ENCODE measurements at regions not wholly inside any gene's neighbourhood (a gene's known extent, or its start where the extent isn't known, plus 50 kb on each side); places are given as distances from the start of the nearest gene placed in this dataset.

- no peaks in the 10 kb centered on the region for H3K9me3 Mint-ChIP-seq
- H3K27me3 Mint-ChIP-seq, result no peaks in the 10 kb centered on the region
- no peak for ATAC-seq
- peak overlapping the region; percentile 99 for H3K27ac Mint-ChIP-seq
- peak overlapping the region; percentile 85 for H3K4me3 Mint-ChIP-seq
- peaks cover 23% of the 10 kb centered on the region for H3K36me3 Mint-ChIP-seq
- peaks cover 58% of the 10 kb centered on the region for H3K4me1 Mint-ChIP-seq
These were observed 108.2 kb downstream of the KCNRG start for GRCh38 chr13:50123515-50123861.

- Mint-ChIP-seq H3K4me1 (peaks cover 62% of the 10 kb centered on the region), H3K36me3 (peaks cover 23% of the 10 kb centered on the region), H3K4me3 (peak overlapping the region; percentile 85), H3K27me3 (no peaks in the 10 kb centered on the region), H3K27ac (peak overlapping the region; percentile 99), H3K9me3 (no peaks in the 10 kb centered on the region)
- ATAC-seq, result peak; percentile 84
These were observed 108.8 kb downstream of the KCNRG start for GRCh38 chr13:50123862-50124535.

- Mint-ChIP-seq H3K27ac (peak overlapping the region; percentile 99), H3K4me1 (peaks cover 70% of the 10 kb centered on the region), H3K4me3 (peak overlapping the region; percentile 85), H3K9me3 (no peaks in the 10 kb centered on the region), H3K36me3 (peaks cover 18% of the 10 kb centered on the region), H3K27me3 (no peaks in the 10 kb centered on the region)
- ATAC-seq, result peak; percentile 37
These were observed 109.5 kb downstream of the KCNRG start for GRCh38 chr13:50124536-50125303.

GRCh38 chr13:50125304-50125553, 110.0 kb downstream of the KCNRG start:
- Mint-ChIP-seq H3K27ac (peak overlapping the region; percentile 99), H3K27me3 (no peaks in the 10 kb centered on the region), H3K4me3 (peak overlapping the region; percentile 85), H3K9me3 (no peaks in the 10 kb centered on the region), H3K36me3 (peaks cover 17% of the 10 kb centered on the region), H3K4me1 (peaks cover 73% of the 10 kb centered on the region)
- ATAC-seq, result peak; percentile 21

GRCh38 chr13:50125554-50126262, 110.5 kb downstream of the KCNRG start:
- H3K4me1 Mint-ChIP-seq, result peaks cover 70% of the 10 kb centered on the region
- H3K9me3 Mint-ChIP-seq, result no peaks in the 10 kb centered on the region
- H3K36me3 Mint-ChIP-seq, result peaks cover 15% of the 10 kb centered on the region

GRCh38 chr13:50126263-50126992, 111.2 kb downstream of the KCNRG start:
- ATAC-seq, result no peak
- Mint-ChIP-seq H3K27ac (peak overlapping the region; percentile 99), H3K36me3 (peaks cover 12% of the 10 kb centered on the region), H3K4me1 (peaks cover 66% of the 10 kb centered on the region), H3K27me3 (no peaks in the 10 kb centered on the region), H3K9me3 (no peaks in the 10 kb centered on the region), H3K4me3 (peak overlapping the region; percentile 85)

More at GRCh38 chr13:50125554-50126262, 110.5 kb downstream of the KCNRG start:
- Mint-ChIP-seq H3K27me3 (no peaks in the 10 kb centered on the region), H3K27ac (peak overlapping the region; percentile 99), H3K4me3 (peak overlapping the region; percentile 85)
- peak; percentile 67 for ATAC-seq

GRCh38 chr13:50126993-50127725, 111.9 kb downstream of the KCNRG start:
- ATAC-seq, result no peak
- Mint-ChIP-seq H3K36me3 (peaks cover 11% of the 10 kb centered on the region), H3K4me1 (peaks cover 66% of the 10 kb centered on the region), H3K9me3 (no peaks in the 10 kb centered on the region), H3K4me3 (peak overlapping the region; percentile 85), H3K27me3 (peaks cover under 1% of the 10 kb centered on the region), H3K27ac (peak overlapping the region; percentile 99)

- Mint-ChIP-seq H3K36me3 (peaks cover 5% of the 10 kb centered on the region), H3K27me3 (peaks cover 7% of the 10 kb centered on the region), H3K9me3 (no peaks in the 10 kb centered on the region), H3K4me1 (peaks cover 66% of the 10 kb centered on the region), H3K27ac (peak overlapping the region; percentile 99), H3K4me3 (peak overlapping the region; percentile 87)
- ATAC-seq, result no peak
These were observed 112.6 kb downstream of the KCNRG start for GRCh38 chr13:50127726-50128291.

GRCh38 chr13:50128428-50128931, 113.2 kb downstream of the KCNRG start:
- Mint-ChIP-seq H3K36me3 (peaks cover 5% of the 10 kb centered on the region), H3K4me3 (peak overlapping the region; percentile 87), H3K9me3 (no peaks in the 10 kb centered on the region), H3K4me1 (peaks cover 62% of the 10 kb centered on the region), H3K27me3 (peaks cover 11% of the 10 kb centered on the region), H3K27ac (peak overlapping the region; percentile 99)
- no peak for ATAC-seq

GRCh38 chr13:50129081-50129705, 113.9 kb downstream of the KCNRG start:
- Mint-ChIP-seq H3K9me3 (no peaks in the 10 kb centered on the region), H3K4me3 (peak overlapping the region; percentile 87), H3K27ac (peak overlapping the region; percentile 99), H3K27me3 (peaks cover 16% of the 10 kb centered on the region), H3K36me3 (peaks cover 5% of the 10 kb centered on the region), H3K4me1 (peaks cover 58% of the 10 kb centered on the region)
- peak; percentile 45 for ATAC-seq

GRCh38 chr13:50129706-50130122, 114.5 kb downstream of the KCNRG start:
- Mint-ChIP-seq H3K4me3 (peak overlapping the region; percentile 87), H3K27me3 (peaks cover 21% of the 10 kb centered on the region), H3K4me1 (peaks cover 58% of the 10 kb centered on the region), H3K9me3 (no peaks in the 10 kb centered on the region), H3K27ac (peak overlapping the region; percentile 99), H3K36me3 (peaks cover 5% of the 10 kb centered on the region)
- no peak for ATAC-seq

- Mint-ChIP-seq H3K27me3 (peaks cover 27% of the 10 kb centered on the region), H3K36me3 (peaks cover 5% of the 10 kb centered on the region), H3K4me1 (peaks cover 58% of the 10 kb centered on the region), H3K4me3 (peak overlapping the region; percentile 87), H3K9me3 (no peaks in the 10 kb centered on the region), H3K27ac (peak overlapping the region; percentile 99)
- ATAC-seq, result peak; percentile 42
These were observed 115.1 kb downstream of the KCNRG start for GRCh38 chr13:50130123-50130946.
